H1 (cell line): ENCODE measurements at regions not wholly inside any gene's neighbourhood (a gene's known extent, or its start where the extent isn't known, plus 50 kb on each side); places are given as distances from the start of the nearest gene placed in this dataset.

ENCODE experiments used
- CTCF ChIA-PET: fragments of 300-600 bp; sonication (Branson Sonifier 250); formaldehyde crosslinking; loops from one replicate; lab custom pipeline; 2021; ENCODE audit not compliant: partially characterized antibody; lab: Charles Lee
- POLR2A ChIA-PET: fragments of 300-600 bp; sonication (Branson Sonifier 250); formaldehyde crosslinking; loops from one replicate; lab custom pipeline; 2021; ENCODE audit warnings: inconsistent platforms; ENCODE audit not compliant: partially characterized antibody; lab: Charles Lee
- DNase-seq, 2 experiments: peaks; one replicate each; pipeline versions ENCODE4 v3.0.0 to v3.0.0-alpha.2; 2010 to 2022; ENCODE audit warnings: low spot score in 2 of 2, low read depth in 1 of 2, mixed read lengths in 1 of 2
- FAIRE-seq: peaks from 2 replicates; lab custom pipeline; 2011; peaks lifted over from hg19 to GRCh38; lab: Jason Lieb, UNC
- H2AFZ ChIP-seq: 2 replicates; pipeline ENCODE4 v1.8.1; 2012; ENCODE audit warnings: low read length, inconsistent platforms
- H2AK5ac ChIP-seq: 2 replicates; pipeline ENCODE4 v1.6.1; 2013; ENCODE audit warnings: low read depth, low read length
- H2BK120ac ChIP-seq: replicated peaks from 2 replicates; pipeline ENCODE3; 2013; ENCODE audit warnings: low read depth, low read length, inconsistent platforms
- H2BK12ac ChIP-seq: 2 replicates; pipeline ENCODE4 v1.6.1; 2013; ENCODE audit warnings: low read depth, low read length
- H2BK15ac ChIP-seq: 2 replicates; pipeline ENCODE4 v1.6.1; 2013; ENCODE audit warnings: low read length
- H2BK20ac ChIP-seq: 2 replicates; pipeline ENCODE4 v1.6.1; 2013; ENCODE audit warnings: low read length
- H2BK5ac ChIP-seq: 2 replicates; pipeline ENCODE4 v1.6.1; 2013; ENCODE audit warnings: low read depth, low read length
- H3K14ac ChIP-seq: 2 replicates; pipeline ENCODE4 v1.6.1; 2013; ENCODE audit warnings: inconsistent platforms; ENCODE audit not compliant: insufficient read length
- H3K18ac ChIP-seq: 2 replicates; pipeline ENCODE4 v1.6.1; 2013; ENCODE audit warnings: low read length; ENCODE audit errors: extremely low read depth
- H3K23ac ChIP-seq: 2 replicates; pipeline ENCODE4 v1.6.1; 2013; ENCODE audit warnings: inconsistent platforms; ENCODE audit not compliant: insufficient read length
- H3K23me2 ChIP-seq: 2 replicates; pipeline ENCODE4 v1.6.1; 2013; ENCODE audit warnings: low read depth, low read length
- H3K27ac ChIP-seq: 2 replicates; pipeline ENCODE4 v1.6.1; 2011; ENCODE audit warnings: low read depth, low read length, inconsistent platforms
- H3K27me3 ChIP-seq, 4 experiments: replicated peaks in 1 of 4; 1 replicate in 1 of 4; 2 replicates in 3 of 4; pipeline versions ENCODE4 v1.6.1 to v1.8.1; 2011 to 2013; ENCODE audit warnings: low read length in 3 of 4, mild to moderate bottlenecking in 3 of 4, inconsistent platforms in 2 of 4, mixed read lengths in 2 of 4, moderate library complexity in 1 of 4; ENCODE audit not compliant: control insufficient read depth in 3 of 4, insufficient read depth in 3 of 4; ENCODE audit errors: extremely low read depth in 1 of 4
- H3K36me3 ChIP-seq, 4 experiments: 2 replicates each; pipeline versions ENCODE4 v1.6.1 to v1.8.1; 2011 to 2013; ENCODE audit warnings: mild to moderate bottlenecking in 4 of 4, low read length in 3 of 4, moderate library complexity in 2 of 4, control low read depth in 1 of 4, inconsistent platforms in 1 of 4; ENCODE audit not compliant: insufficient read depth in 4 of 4, control insufficient read depth in 2 of 4
- H3K4ac ChIP-seq: replicated peaks from 2 replicates; pipeline ENCODE3; 2013; ENCODE audit warnings: low read length, low read depth, mixed read lengths, inconsistent platforms; ENCODE audit not compliant: insufficient read length
- H3K4me1 ChIP-seq, 4 experiments: replicated peaks in 1 of 4; 1 replicate in 1 of 4; 2 replicates in 3 of 4; pipeline versions ENCODE4 v1.6.1 to v1.8.1; 2011 to 2013; ENCODE audit warnings: low read length in 3 of 4, inconsistent platforms in 2 of 4, mixed read lengths in 1 of 4; ENCODE audit not compliant: insufficient read depth in 4 of 4, control insufficient read depth in 3 of 4
- H3K4me2 ChIP-seq, 2 experiments: 2 replicates each; pipeline versions ENCODE4 v1.6.1 to v1.8.1; 2011 to 2013; ENCODE audit warnings: low read depth in 2 of 2, low read length in 2 of 2, control low read depth in 1 of 2, inconsistent platforms in 1 of 2, mild to moderate bottlenecking in 1 of 2; ENCODE audit not compliant: insufficient read depth in 1 of 2
- H3K4me3 ChIP-seq, 4 experiments: fragments of 200-600, 300-600 bp in 1 of 4; sonication (generic), shearing (Covaris generic), sonication (Bioruptor Twin) in 1 of 4; 2 replicates each; pipeline versions ENCODE4 v1.5.1 to v1.8.1; 2011 to 2016; ENCODE audit warnings: low read length in 4 of 4, low read depth in 3 of 4, control low read depth in 2 of 4, inconsistent platforms in 2 of 4, mild to moderate bottlenecking in 2 of 4, mixed read lengths in 1 of 4, moderate library complexity in 1 of 4; ENCODE audit not compliant: insufficient read depth in 2 of 4; ENCODE audit errors: extremely low read depth in 1 of 4
- H3K56ac ChIP-seq: replicated peaks from 2 replicates; pipeline ENCODE3; 2013; ENCODE audit warnings: low read depth, mild to moderate bottlenecking, mixed read lengths, low read length, inconsistent platforms; ENCODE audit not compliant: insufficient read length
- H3K79me1 ChIP-seq: 2 replicates; pipeline ENCODE4 v1.6.1; 2013; ENCODE audit warnings: low read depth, low read length, control low read depth
- H3K79me2 ChIP-seq, 2 experiments: 2 replicates each; pipeline versions ENCODE4 v1.6.1 to v1.8.1; 2012 to 2013; ENCODE audit warnings: low read length in 2 of 2, mild to moderate bottlenecking in 2 of 2, inconsistent platforms in 1 of 2; ENCODE audit not compliant: insufficient read depth in 2 of 2, control insufficient read depth in 1 of 2
- H3K9ac ChIP-seq, 4 experiments: replicated peaks in 1 of 4; 1 replicate in 1 of 4; 2 replicates in 3 of 4; pipeline versions ENCODE4 v1.6.1 to v1.8.1; 2011 to 2013; ENCODE audit warnings: low read depth in 3 of 4, low read length in 3 of 4, control low read depth in 2 of 4, mild to moderate bottlenecking in 2 of 4, moderate library complexity in 2 of 4, inconsistent platforms in 1 of 4; ENCODE audit errors: extremely low read depth in 1 of 4
- H3K9me3 ChIP-seq, 2 experiments: 2 replicates each; pipeline versions ENCODE4 v1.6.1 to v1.8.1; 2012 to 2013; ENCODE audit warnings: mild to moderate bottlenecking in 2 of 2, moderate library complexity in 2 of 2, control low read depth in 1 of 2, inconsistent platforms in 1 of 2, low read depth in 1 of 2, low read length in 1 of 2, mixed read lengths in 1 of 2; ENCODE audit not compliant: insufficient read depth in 2 of 2
- H4K20me1 ChIP-seq, 2 experiments: replicated peaks in 1 of 2; 2 replicates each; pipeline versions ENCODE3 to v1.8.1; 2011 to 2013; ENCODE audit warnings: inconsistent platforms in 2 of 2, low read length in 2 of 2, mild to moderate bottlenecking in 1 of 2; ENCODE audit not compliant: insufficient read depth in 2 of 2, control insufficient read depth in 1 of 2
- H4K5ac ChIP-seq: 2 replicates; pipeline ENCODE4 v1.6.1; 2013; ENCODE audit warnings: low read length, low read depth, mixed read lengths, inconsistent platforms; ENCODE audit not compliant: insufficient read length
- H4K8ac ChIP-seq: 2 replicates; pipeline ENCODE4 v1.8.0; 2013; ENCODE audit warnings: mild to moderate bottlenecking, moderate library complexity, low read length, inconsistent platforms; ENCODE audit not compliant: insufficient read depth; ENCODE audit errors: extremely low read depth
- H4K91ac ChIP-seq: replicated peaks from 2 replicates; pipeline ENCODE3; 2013; ENCODE audit warnings: low read length, mixed read lengths, inconsistent platforms; ENCODE audit not compliant: insufficient read length
- ASH2L ChIP-seq: fragments of 200-600, 300-600 bp; sonication (generic); IDR thresholded peaks from one replicate; pipeline ENCODE4 v1.7.1; 2017; ENCODE audit warnings: low read length
- BACH1 ChIP-seq: IDR thresholded peaks from 2 replicates; pipeline ENCODE4 v1.6.1; 2012; ENCODE audit warnings: low read length, improper control_type of control experiment
- CBX8 ChIP-seq: fragments of 300-800, 300-1000 bp; sonication (generic); IDR thresholded peaks from 2 replicates; pipeline ENCODE4 v1.7.1; 2016; ENCODE audit warnings: low read depth, low read length, borderline replicate concordance
- CHD2 ChIP-seq: IDR thresholded peaks from 2 replicates; pipeline ENCODE4 v1.6.1; 2012; ENCODE audit warnings: low read length, improper control_type of control experiment
- CREB1 ChIP-seq: IDR thresholded peaks from 2 replicates; pipeline ENCODE4 v1.6.1; 2012; ENCODE audit warnings: inconsistent platforms
- EZH2 ChIP-seq: fragments of 200-600 bp; sonication (generic); IDR thresholded peaks from 2 replicates; pipeline ENCODE4 v1.7.1; 2012; ENCODE audit warnings: low read depth, mild to moderate bottlenecking, moderate library complexity, low read length, inconsistent platforms; ENCODE audit not compliant: severe bottlenecking
- POU5F1 ChIP-seq: IDR thresholded peaks from 2 replicates; pipeline ENCODE4 v1.6.1; 2011; ENCODE audit warnings: low read depth, mild to moderate bottlenecking, low read length, moderate library complexity
- SIRT6 ChIP-seq: IDR thresholded peaks from one replicate; pipeline ENCODE4 v1.7.1; 2012; ENCODE audit warnings: low read length, inconsistent platforms
- SIX5 ChIP-seq: IDR thresholded peaks from 2 replicates; pipeline ENCODE4 v1.6.1; 2011; ENCODE audit warnings: mild to moderate bottlenecking, low read depth, low read length
- SRF ChIP-seq: IDR thresholded peaks from 2 replicates; pipeline ENCODE4 v1.6.1; 2011; ENCODE audit warnings: mild to moderate bottlenecking, low read depth, low read length, moderate library complexity
- TBP ChIP-seq: IDR thresholded peaks from 2 replicates; pipeline ENCODE4 v1.6.1; 2011; ENCODE audit warnings: low read depth, low read length, improper control_type of control experiment
- WGBS, 2 experiments: shearing (Covaris generic) in 1 of 2; methylation state at CpG; one replicate each; pipeline versions ENCODE4 v1.1.6 to v1.1.7; 2013 to 2015; ENCODE audit warnings: low lambda C conversion rate in 2 of 2, mixed read lengths in 2 of 2, inconsistent platforms in 1 of 2, low coverage in 1 of 2, missing lambda C conversion rate in 1 of 2; ENCODE audit not compliant: insufficient replicate concordance in 2 of 2, insufficient coverage in 1 of 2, insufficient read length in 1 of 2; ENCODE audit errors: extremely low coverage in 1 of 2, missing lambda C conversion rate in 1 of 2; 5-methylcytosine and 5-hydroxymethylcytosine counted together
- TF ChIP-seq, protein P1 (sequence below): IDR thresholded peaks from 2 replicates; pipeline ENCODE4 v1.6.1; 2012; ENCODE audit warnings: low read length, inconsistent platforms

DNA sequence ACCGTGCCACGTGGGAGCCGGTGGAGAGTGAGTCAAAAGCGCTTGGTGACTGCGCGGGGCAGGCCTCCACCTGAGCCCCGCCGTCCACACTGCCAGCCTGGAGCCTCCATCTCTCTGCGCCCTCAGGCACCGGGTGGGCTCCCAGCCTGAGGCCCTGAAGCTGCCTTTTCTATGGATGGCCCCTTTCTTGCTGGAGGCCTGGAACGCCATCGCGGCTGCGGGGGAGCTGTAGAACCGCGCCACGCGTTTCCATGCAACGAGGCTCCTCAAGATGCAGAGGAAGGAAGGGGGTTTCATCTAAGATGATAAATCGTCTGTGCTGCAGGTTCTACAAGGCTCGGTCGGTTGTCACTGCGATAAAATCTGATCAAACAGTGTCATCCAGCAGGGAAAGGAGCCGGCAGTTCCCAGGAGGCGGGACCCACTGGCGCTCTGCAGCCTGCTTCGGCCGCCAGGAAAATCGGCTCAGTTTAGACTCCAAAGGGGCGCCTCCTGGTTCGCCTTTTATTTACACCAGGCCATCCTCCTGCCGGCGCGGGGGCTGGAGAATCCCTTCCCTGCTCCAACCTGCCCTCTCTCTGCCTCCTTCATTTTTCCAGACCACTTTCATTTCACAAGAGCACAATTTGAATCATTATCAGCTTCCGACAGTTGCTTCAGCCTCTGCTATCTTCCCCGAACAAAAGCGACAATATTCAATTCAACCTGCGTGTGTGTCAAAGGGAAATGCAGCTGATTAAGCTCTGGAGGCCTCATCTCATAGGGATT lies 624.4 kb downstream of the BRD1 start:
- Histone ChIP-seq H3K4me1 (no peaks in the 10 kb centered on the region), H4K8ac (no peak overlapping the region; the same call in 1 of the 2 replicates), H4K91ac (no peak overlapping the region), H3K4ac (no peak overlapping the region), H3K56ac (no peak overlapping the region), H2BK120ac (no peak overlapping the region), H2BK5ac (no peak overlapping the region), H3K79me1 (no peaks in the 10 kb centered on the region), H3K18ac (no peak overlapping the region), H2BK20ac (no peak overlapping the region), H3K14ac (no peak overlapping the region), H3K9ac (no peak overlapping the region), H3K27ac (no peak overlapping the region), H2BK15ac (no peak overlapping the region), H3K23ac (no peak overlapping the region), H3K4me3 (no peak overlapping the region), H3K79me2 (no peaks in the 10 kb centered on the region), H2AFZ (no peak overlapping the region; the same call in 1 of the 2 replicates), H3K27me3 (no peaks in the 10 kb centered on the region), H2AK5ac (no peak overlapping the region), H2BK12ac (no peak overlapping the region), H3K4me2 (no peak overlapping the region), H3K36me3 (no peaks in the 10 kb centered on the region), H4K20me1 (peaks cover 0 to 1% of the 10 kb centered on the region in 2 experiments), H4K5ac (no peak overlapping the region), H3K23me2 (no peaks in the 10 kb centered on the region), H3K9me3 (no peaks in the 10 kb centered on the region)
- WGBS, 2 experiments, result 88% methylated on average over 31 of the region's 38 CpGs; no CpG with 5 or more reads in 1 of the 2 experiments
- POLR2A ChIA-PET, result no interaction called here
- no peak for FAIRE-seq
- CTCF ChIA-PET, result interaction anchor here (0.6 to 2.3 kb wide), 2 partner anchors 102 to 529 kb away, joined by 3 to 9 read pairs; no protein-coding TSS in a partner anchor
- DNase-seq, result peak in 1 of 2 experiments; percentile 45
- TF ChIP-seq EZH2 (no peak), CREB1 (no peak), CHD2 (no peak), SIX5 (no peak), POU5F1 (no peak), SRF (no peak), BACH1 (no peak), CBX8 (no peak), TBP (no peak), SIRT6 (no peak), ASH2L (no peak)
- TF ChIP-seq, protein P1, sequence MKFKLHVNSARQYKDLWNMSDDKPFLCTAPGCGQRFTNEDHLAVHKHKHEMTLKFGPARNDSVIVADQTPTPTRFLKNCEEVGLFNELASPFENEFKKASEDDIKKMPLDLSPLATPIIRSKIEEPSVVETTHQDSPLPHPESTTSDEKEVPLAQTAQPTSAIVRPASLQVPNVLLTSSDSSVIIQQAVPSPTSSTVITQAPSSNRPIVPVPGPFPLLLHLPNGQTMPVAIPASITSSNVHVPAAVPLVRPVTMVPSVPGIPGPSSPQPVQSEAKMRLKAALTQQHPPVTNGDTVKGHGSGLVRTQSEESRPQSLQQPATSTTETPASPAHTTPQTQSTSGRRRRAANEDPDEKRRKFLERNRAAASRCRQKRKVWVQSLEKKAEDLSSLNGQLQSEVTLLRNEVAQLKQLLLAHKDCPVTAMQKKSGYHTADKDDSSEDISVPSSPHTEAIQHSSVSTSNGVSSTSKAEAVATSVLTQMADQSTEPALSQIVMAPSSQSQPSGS, result no peak
